T47D (cell line): ENCODE measurements at regions not wholly inside any gene's neighbourhood (a gene's known extent, or its start where the extent isn't known, plus 50 kb on each side); places are given as distances from the start of the nearest gene placed in this dataset.

Experiments
- DNase-seq, 2 experiments: peaks; one replicate each; pipeline versions ENCODE4 v3.0.0 to v3.0.0-alpha.2; 2011 to 2012; ENCODE audit warnings: low read depth in 1 of 2, low spot score in 1 of 2
- JUND ChIP-seq: IDR thresholded peaks from 2 replicates; pipeline ENCODE4 v1.6.1; 2012; ENCODE audit warnings: low read depth
- in situ Hi-C: cut with HindIII; loops from 2 replicates; pipeline ENCODE4 v1.10.0; 2016; ENCODE audit warnings: low sequenced_read_pairs, low pct_unique_long_range_greater_than_20kb

DNA sequence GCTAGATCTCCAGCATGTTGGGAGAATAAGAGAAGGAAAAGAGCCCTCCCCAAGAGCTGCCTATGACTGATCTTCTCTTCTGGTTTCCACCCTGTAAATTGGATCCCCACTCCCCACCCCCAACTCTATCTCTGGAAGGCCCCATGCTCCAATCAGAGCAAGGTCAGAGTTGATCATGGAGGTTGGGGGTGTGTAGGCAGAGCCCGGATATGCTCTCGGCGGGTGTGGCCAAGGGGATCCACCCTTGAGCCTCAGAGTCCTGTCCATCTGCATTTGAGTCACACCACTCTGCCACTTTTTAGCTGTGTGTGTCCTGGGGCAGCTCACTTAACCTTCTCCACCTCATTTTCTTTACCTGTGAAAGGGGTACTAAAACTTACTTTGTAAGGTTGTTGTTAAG is 79.5 kb downstream of the NAV1 start:
- TF ChIP-seq JUND, result no peak
- in situ Hi-C loops, result no loop called here
- DNase-seq, result no peak

DNA sequence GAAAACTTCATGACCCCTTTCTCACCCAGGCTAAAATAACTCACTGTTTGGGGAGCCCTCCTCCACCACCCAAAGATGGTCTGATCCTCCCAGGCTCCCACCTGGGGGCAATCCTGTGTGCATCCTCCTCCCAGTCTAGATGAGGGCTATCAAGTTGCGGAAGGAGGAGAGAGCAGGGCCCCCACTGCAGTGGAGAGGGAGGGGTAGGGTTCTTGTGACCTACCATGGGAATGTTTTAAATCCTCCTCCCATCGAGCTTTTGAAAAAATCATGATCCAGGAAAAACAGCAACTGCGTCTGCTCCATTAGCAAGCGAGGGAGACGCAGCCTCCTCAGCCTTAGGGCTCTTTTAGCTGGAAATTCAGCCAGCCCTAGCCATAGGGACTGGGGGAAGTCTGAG is 80.0 kb downstream of the NAV1 start:
- no peak for DNase-seq
- in situ Hi-C loops, result no loop called here
- no peak for TF ChIP-seq JUND

DNA sequence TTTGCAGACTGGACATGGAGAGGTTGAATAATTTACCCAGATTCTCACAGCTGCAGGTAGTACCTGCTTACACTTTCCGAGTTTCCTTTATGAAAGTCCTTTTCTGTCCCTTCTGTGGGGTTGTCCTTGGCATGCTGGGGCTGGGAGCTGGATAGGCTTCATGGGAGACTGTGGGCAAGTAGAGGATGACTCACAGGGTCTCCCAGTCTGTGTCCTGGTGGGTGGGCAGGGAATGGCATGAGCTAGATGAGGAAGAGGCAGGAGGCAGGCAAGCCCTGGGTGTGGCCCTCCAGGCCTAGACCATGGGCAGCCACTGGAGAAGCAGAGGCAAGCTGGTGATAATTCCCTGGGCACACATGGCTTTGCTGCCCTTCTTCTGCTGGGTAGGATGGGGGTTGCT is 80.6 kb downstream of the NAV1 start:
- in situ Hi-C loops, result no loop called here
- no peak for TF ChIP-seq JUND
- DNase-seq, result no peak

DNA sequence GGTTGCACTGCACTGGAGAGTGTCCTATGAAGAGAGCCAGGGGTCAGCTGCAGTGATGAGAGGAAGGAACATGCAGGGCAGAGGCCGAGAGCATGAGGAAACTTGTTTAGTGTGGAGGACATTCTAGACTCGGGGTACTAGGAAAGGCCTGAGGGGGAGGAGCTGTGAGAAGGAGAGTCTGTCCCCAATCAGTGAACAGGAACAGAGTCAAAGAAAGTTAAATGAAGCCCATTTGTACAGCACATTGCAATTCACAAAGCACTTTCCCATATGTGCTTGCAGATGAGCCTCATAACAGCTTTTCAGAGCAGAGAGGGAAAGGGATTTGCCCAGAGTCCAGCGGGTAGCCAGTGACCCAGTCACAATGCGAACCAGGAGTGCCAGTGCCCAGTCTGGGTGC is 83.4 kb downstream of the NAV1 start:
- TF ChIP-seq JUND, result no peak
- in situ Hi-C loops, result no loop called here
- no peak for DNase-seq

DNA sequence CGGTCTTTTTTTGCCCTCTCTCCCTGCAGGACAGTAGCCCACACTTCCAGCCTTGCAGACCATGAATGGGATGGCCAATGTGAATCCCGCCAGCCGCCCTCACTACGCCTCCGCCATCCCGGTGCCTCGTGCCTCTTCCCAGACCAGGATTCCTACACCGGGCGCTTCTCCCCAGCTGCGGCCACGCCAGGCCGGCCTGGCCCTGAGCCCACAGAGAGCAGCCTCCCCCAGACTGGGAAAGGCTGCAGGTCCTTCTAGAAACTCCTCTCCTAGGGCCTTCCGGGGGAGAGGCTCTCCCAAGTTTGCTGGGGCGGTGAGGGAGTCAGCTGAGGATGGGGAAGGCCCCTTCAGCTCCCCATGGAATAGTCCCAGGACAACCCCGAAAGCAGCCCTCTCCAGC is 83.9 kb downstream of the NAV1 start:
- TF ChIP-seq JUND, result no peak
- in situ Hi-C loops, result no loop called here
- DNase-seq, result no peak

DNA sequence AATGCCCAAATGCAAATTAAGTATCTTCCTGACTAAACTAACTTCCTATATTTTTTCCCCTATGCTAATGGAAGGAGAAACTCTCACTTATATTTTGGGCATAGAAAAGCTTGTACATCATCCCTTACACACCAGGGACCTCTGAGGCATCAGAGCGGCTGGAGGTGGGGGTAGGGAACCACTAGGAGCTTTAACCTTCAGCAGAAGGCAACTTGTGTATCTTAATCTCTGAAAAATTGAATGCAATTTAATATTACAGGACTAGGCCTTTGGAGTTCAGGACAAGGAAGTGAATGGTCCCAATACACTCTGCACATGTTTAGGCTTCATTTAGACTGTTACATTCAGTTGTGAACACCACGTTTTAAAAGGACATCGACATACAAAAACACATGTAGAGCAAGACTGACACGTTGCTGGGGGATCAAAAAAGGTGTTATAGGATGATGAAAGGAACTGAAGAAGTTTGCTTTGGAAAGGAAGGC is 85.9 kb downstream of the NAV1 start:
- in situ Hi-C loops, result no loop called here
- no peak for TF ChIP-seq JUND
- no peak for DNase-seq

DNA sequence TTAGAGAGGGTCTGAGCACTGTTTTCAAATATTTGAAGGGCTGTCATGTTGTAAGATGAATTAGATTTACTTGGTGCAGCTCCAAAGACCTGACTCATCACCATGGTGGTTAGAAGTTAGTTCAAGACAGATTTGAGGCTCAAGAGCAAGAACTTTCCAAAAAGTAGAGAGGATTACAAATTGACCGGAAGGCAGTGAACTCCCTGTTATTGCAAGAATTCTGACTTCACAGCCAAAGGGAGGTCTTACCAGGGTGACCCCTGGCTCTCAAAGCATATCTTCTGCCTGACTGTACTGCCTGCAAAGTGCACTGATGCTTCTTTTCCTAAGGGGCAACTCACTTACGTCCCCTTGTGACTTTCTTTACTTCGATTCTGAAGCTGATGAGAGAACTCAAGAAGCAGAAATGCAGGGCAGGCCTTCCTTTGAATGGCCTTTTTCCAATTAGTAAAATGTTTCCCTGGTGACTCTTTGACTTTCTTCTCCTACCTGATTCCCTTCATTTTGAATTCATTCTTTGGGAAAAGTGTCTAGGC is 86.4 kb downstream of the NAV1 start:
- no peak for DNase-seq
- no peak for TF ChIP-seq JUND
- in situ Hi-C loops, result no loop called here

DNA sequence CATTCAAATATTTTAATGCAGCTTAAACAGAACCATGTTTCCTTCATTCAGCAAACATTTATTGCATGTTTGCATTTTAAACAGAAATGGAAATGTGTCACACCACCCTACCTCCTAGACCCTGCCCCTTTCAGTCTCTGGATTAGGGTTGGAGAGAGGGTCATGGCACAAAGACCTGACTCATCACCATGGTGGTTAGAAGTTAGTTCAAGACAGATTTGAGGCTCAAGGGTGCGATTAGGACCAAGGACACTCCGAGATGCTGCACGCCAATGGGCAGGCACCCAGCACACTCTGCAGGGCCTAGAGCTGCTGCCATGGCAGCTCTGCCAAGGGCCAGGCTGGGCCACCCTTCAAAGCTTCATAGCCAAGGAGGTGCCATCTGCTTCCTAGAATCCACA is 86.9 kb downstream of the NAV1 start:
- no peak for TF ChIP-seq JUND
- in situ Hi-C loops, result no loop called here
- no peak for DNase-seq

DNA sequence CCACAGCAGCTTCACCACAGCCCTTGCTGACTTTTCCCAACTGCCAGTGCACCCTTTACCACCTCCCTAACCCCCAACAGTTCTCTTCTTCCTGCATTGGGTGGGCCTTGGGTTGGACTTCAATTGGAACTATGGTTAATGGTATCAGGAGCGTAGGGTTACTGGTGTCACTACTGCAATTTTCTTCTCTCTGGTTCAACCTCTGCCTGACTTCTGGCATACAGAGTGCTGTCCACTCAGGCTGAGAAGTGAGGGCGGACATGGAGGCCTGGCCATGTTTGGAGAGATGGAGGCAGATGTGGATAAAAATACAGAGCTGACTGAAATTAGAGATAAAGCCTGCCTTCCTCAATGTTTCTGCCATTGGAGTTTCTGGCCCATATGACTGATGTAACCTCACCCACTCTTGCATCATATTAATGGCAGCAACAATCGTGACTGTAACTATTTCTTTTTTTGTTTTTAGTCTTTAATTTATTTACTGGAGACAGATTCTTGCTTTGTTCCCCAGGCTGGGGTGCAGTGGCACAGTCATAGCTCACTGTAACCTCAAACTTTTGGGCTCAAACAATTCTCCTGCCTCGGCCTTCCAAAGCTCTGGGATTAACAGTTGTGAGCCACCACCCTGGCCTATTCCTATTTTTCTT is 87.8 kb downstream of the NAV1 start:
- DNase-seq, result no peak
- TF ChIP-seq JUND, result no peak
- in situ Hi-C loops, result no loop called here

DNA sequence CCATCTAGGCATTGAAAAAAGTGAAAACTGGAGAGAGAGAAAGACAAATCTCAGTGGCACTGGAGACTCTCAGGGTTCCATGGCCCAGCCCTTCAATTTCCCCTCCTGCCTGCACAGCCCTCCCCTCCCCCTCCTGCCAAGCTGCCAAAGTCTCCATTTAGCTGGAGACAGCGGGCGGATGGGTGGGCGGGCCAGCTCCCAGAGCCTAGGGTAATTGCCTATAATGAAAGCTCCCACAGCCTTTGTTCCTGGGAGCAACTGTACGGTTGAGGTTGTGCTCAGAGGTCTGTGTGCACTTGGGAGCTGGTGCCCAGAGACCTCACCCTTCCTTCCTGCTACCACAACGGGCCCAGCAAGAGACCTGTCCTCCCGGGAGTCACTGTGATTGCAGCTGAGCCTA is 89.6 kb downstream of the NAV1 start:
- no peak for DNase-seq
- in situ Hi-C loops, result no loop called here
- TF ChIP-seq JUND, result no peak

DNA sequence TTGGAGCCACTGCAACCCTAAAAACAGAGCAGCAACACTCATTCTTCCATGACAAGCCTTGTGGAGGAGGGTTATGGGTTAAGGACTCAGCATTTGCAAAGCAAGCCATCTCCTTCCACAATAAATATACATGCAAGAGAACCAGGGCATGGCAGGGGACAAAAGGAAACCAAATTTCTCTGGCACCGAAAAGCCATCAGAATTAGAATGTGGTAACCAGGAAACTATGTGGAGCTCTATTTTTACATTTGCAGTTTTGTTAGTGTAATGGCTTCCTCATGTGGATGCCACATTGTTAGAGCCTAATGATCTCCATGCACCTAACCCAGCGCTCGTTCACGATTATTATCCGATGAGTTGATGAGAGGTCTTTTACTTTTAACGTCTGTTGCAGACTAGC is 91.7 kb downstream of the NAV1 start:
- TF ChIP-seq JUND, result no peak
- in situ Hi-C loops, result no loop called here

DNA sequence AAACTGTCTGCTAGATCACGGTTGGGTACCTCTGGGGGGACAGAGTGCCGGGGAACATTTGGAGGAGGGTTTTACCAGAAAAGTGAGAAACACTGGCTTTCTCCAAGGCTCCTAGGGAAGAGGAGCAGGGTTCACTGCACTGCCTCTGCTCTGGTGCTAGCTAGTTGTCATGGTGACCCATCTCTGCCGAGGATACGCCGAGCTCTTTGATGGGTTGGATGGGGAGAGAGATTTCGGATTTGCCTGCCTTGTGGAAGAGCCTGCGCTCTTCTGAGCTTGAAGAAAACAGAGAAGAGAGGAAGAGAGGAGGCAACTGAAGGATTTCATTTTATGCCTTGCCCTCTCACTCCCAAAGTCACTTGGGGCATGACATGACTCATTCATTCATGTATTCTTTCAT is 92.1 kb downstream of the NAV1 start:
- no peak for TF ChIP-seq JUND
- in situ Hi-C loops, result no loop called here

More for the DNA sequence above, 91.7 kb downstream of the NAV1 start:
- no peak for DNase-seq

DNA sequence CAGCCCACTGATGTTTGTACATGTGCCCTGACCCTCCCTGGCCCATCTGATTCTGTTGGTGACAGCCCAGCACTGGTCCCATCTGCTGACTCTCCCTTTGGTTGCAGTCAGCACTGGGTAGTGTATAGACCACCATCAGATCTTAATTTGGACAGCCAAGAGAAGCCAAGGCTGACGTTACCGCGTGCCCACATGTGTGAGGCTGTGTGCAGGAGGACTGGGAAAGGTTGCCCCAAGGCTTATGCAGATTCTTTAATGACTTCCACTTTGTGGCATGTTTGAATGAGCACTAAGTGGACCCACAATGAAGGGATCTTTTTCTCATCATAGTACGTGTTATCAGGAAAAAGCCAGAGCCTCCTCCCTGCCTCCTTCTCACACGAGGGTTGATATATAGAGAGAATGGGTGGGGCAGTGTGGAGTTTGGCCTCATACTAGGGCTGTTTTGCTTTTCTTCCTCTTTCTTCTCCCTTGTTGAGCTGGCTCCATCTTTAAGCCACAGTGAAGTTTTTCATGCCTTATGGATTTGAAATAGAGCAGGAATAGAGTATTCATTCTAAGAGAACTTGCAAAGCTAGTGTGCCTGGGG is 93.5 kb downstream of the NAV1 start:
- DNase-seq, result no peak
- in situ Hi-C loops, result no loop called here

More for the DNA sequence above, 92.1 kb downstream of the NAV1 start:
- DNase-seq, result no peak

More for the DNA sequence above, 93.5 kb downstream of the NAV1 start:
- TF ChIP-seq JUND, result no peak
